ENCODE measurements at regions not wholly inside any gene's neighbourhood (a gene's known extent, or its start where the extent isn't known, plus 50 kb on each side); places are given as distances from the start of the nearest gene placed in this dataset.
A peak's percentile ranks its signal among the peaks of the same experiment; 100 is the strongest.

- Histone ChIP-seq H3K36me3 (ENCODE audit: control insufficient read depth, insufficient read depth, low read length) (no peaks in the 10 kb centered on the region), H3K4me3 (ENCODE audit: low read depth, low read length) (no peak overlapping the region), H3K27me3 (ENCODE audit: control insufficient read depth, insufficient read depth, low read length) (no peaks in the 10 kb centered on the region)
- POLR2A ChIA-PET = no interaction called here
- no peak for TF ChIP-seq CTCF (IDR thresholded peaks at IDR 0.05; ENCODE audit: insufficient read depth, low read depth, low read length)
- DNase-seq (ENCODE audit: low read depth) = no peak
- CTCF ChIA-PET = no interaction called here
Observed at GRCh38 chr12:116421785-116422538, 137.2 kb upstream of the MAP1LC3B2 start.

- H3K4me3 ChIP-seq (ENCODE audit: low read depth, low read length) = no peak overlapping the region
- DNase-seq (ENCODE audit: low read depth) = peak; percentile 42
- ChIA-PET POLR2A (no interaction called here), CTCF (no interaction called here)
- TF ChIP-seq CTCF (IDR thresholded peaks at IDR 0.05; ENCODE audit: insufficient read depth, low read depth, low read length) = no peak
- H3K27me3 ChIP-seq (ENCODE audit: control insufficient read depth, insufficient read depth, low read length) = no peaks in the 10 kb centered on the region
- no peaks in the 10 kb centered on the region for H3K36me3 ChIP-seq (ENCODE audit: control insufficient read depth, insufficient read depth, low read length)
Observed at GRCh38 chr12:116423094-116423493, 136.1 kb upstream of the MAP1LC3B2 start.

GRCh38 chr12:116425256-116426193, 133.7 kb upstream of the MAP1LC3B2 start:
- TF ChIP-seq CTCF (IDR thresholded peaks at IDR 0.05; ENCODE audit: insufficient read depth, low read depth, low read length) = no peak
- H3K4me3 ChIP-seq (ENCODE audit: low read depth, low read length) = no peak overlapping the region
- no peaks in the 10 kb centered on the region for H3K36me3 ChIP-seq (ENCODE audit: control insufficient read depth, insufficient read depth, low read length)
- ChIA-PET POLR2A (no interaction called here), CTCF (interaction anchor here (0.6 to 0.7 kb wide), 7 partner anchors 13 to 483 kb away, joined by 3 to 4 read pairs (median 3); no protein-coding TSS in a partner anchor)
- no peak for DNase-seq (ENCODE audit: low read depth)
- no peaks in the 10 kb centered on the region for H3K27me3 ChIP-seq (ENCODE audit: control insufficient read depth, insufficient read depth, low read length)

GRCh38 chr12:116426391-116427136, 132.6 kb upstream of the MAP1LC3B2 start:
- TF ChIP-seq CTCF (IDR thresholded peaks at IDR 0.05; ENCODE audit: insufficient read depth, low read depth, low read length) = peak; percentile 70
- no peaks in the 10 kb centered on the region for H3K36me3 ChIP-seq (ENCODE audit: control insufficient read depth, insufficient read depth, low read length)
- peak; percentile 94 for DNase-seq (ENCODE audit: low read depth)
- H3K27me3 ChIP-seq (ENCODE audit: control insufficient read depth, insufficient read depth, low read length) = no peaks in the 10 kb centered on the region
- POLR2A ChIA-PET = no interaction called here
- H3K4me3 ChIP-seq (ENCODE audit: low read depth, low read length) = no peak overlapping the region
- CTCF ChIA-PET = interaction anchor here (0.8 to 1.5 kb wide), 3 partner anchors 10 to 173 kb away, joined by 3 to 7 read pairs (median 3); no protein-coding TSS in a partner anchor
